A549 (cell line): ENCODE measurements at regions not wholly inside any gene's neighbourhood (a gene's known extent, or its start where the extent isn't known, plus 50 kb on each side); places are given as distances from the start of the nearest gene placed in this dataset.

Experiments
- ATAC-seq, 2 experiments: fragments of 200-7000 bp in 1 of 2; fragments of >200 bp in 1 of 2; cut with Nextera tagmentation in 1 of 2; cut with Tn5 transposase in 1 of 2; 3 replicates each; pipeline versions ENCODE4 v1.8.0 to v1.9.1; 2018 to 2020; ENCODE audit warnings: mild to moderate bottlenecking in 1 of 2, moderate library complexity in 1 of 2
- CTCF ChIA-PET: fragments of 300-600 bp; sonication (Branson Sonifier 250); formaldehyde crosslinking; extraction: SDS; loops from one replicate; lab custom pipeline; 2021; ENCODE audit warnings: antibody characterized with exemption, inconsistent platforms; lab: Yijun Ruan, JAX
- POLR2A ChIA-PET: fragments of 350-600 bp; formaldehyde crosslinking; extraction: SDS; loops from one replicate; lab custom pipeline; 2021; ENCODE audit warnings: antibody characterized with exemption, inconsistent platforms; lab: Yijun Ruan, JAX
- DNase-seq, 2 experiments: peaks; one replicate each; pipeline versions ENCODE4 v3.0.0 to v3.0.0-alpha.2; 2011 to 2016; ENCODE audit warnings: low read depth in 1 of 2, low spot score in 1 of 2
- FAIRE-seq: peaks from 2 replicates; lab custom pipeline; 2011; peaks lifted over from hg19 to GRCh38; lab: Jason Lieb, UNC
- H3K27ac ChIP-seq, 2 experiments: fragments of >200 bp; sonication (Bioruptor Twin); formaldehyde crosslinking; 3 replicates each; pipeline ENCODE4 v1.5.1; 2016 to 2017
- H3K4me1 ChIP-seq: fragments of >200 bp; sonication (Bioruptor Twin); formaldehyde crosslinking; 3 replicates; pipeline ENCODE4 v1.6.1; 2016
- H3K4me2 ChIP-seq: fragments of >200 bp; sonication (Bioruptor Twin); formaldehyde crosslinking; 3 replicates; pipeline ENCODE4 v1.6.1; 2016
- H3K4me3 ChIP-seq: fragments of >200 bp; sonication (Bioruptor Twin); formaldehyde crosslinking; 3 replicates; pipeline ENCODE4 v1.5.1; 2016
- H3K9me3 ChIP-seq: fragments of >200 bp; sonication (Bioruptor Twin); formaldehyde crosslinking; 3 replicates; pipeline ENCODE4 v1.6.1; 2016
- CBX2 ChIP-seq: fragments of 200-600 bp; sonication (generic); IDR thresholded peaks from 2 replicates; pipeline ENCODE4 v1.6.1; 2016; ENCODE audit warnings: low read depth, mild to moderate bottlenecking, borderline replicate concordance
- EHF ChIP-seq: fragments of 250-450 bp; sonication (Bioruptor Pico); IDR thresholded peaks from 2 replicates; pipeline ENCODE4 v1.5.0; 2020; ENCODE audit warnings: mild to moderate bottlenecking
- EHMT2 ChIP-seq: fragments of 200-600 bp; sonication (generic); IDR thresholded peaks from 2 replicates; pipeline ENCODE4 v1.6.1; 2016; ENCODE audit warnings: antibody characterized with exemption, low read depth, mild to moderate bottlenecking, moderate library complexity
- EP300 ChIP-seq, 2 experiments: fragments of >200 bp; sonication (Bioruptor Twin); formaldehyde crosslinking; IDR thresholded peaks; 2 replicates in 1 of 2; 3 replicates in 1 of 2; pipeline ENCODE4 v1.6.1; 2016 to 2017
- FOSL2 ChIP-seq, 2 experiments: fragments of 450-650 bp in 1 of 2; fragments of >200 bp in 1 of 2; sonication (Bioruptor Twin) in 1 of 2; formaldehyde crosslinking; IDR thresholded peaks; 2 replicates each; pipeline versions ENCODE4 v1.5.0 to v1.6.1; 2016 to 2020; ENCODE audit warnings: mild to moderate bottlenecking in 1 of 2, moderate library complexity in 1 of 2
- FOXS1 ChIP-seq: fragments of 250-450 bp; sonication (Bioruptor Pico); IDR thresholded peaks from 2 replicates; pipeline ENCODE4 v1.5.0; 2020; ENCODE audit warnings: mild to moderate bottlenecking, moderate library complexity
- GATA3 ChIP-seq: IDR thresholded peaks from 2 replicates; pipeline ENCODE4 v1.6.1; 2012; ENCODE audit warnings: borderline replicate concordance
- HOXB13 ChIP-seq: fragments of 250-450 bp; sonication (Bioruptor Pico); IDR thresholded peaks from 2 replicates; pipeline ENCODE4 v1.5.0; 2020; ENCODE audit warnings: low read depth, mild to moderate bottlenecking, moderate library complexity
- HOXB5 ChIP-seq: fragments of 250-450 bp; sonication (Bioruptor Pico); IDR thresholded peaks from 2 replicates; pipeline ENCODE4 v1.5.0; 2020; ENCODE audit warnings: mild to moderate bottlenecking, moderate library complexity
- JUN ChIP-seq, 2 experiments: fragments of >200 bp; sonication (Bioruptor Twin); formaldehyde crosslinking; IDR thresholded peaks; 2 replicates in 1 of 2; 3 replicates in 1 of 2; pipeline ENCODE4 v1.6.1; 2016 to 2017
- JUNB ChIP-seq: fragments of >200 bp; sonication (Bioruptor Twin); formaldehyde crosslinking; IDR thresholded peaks from 2 replicates; pipeline ENCODE4 v1.6.1; 2016
- KDM1A ChIP-seq: fragments of 200-600 bp; sonication (generic); IDR thresholded peaks from 2 replicates; pipeline ENCODE4 v1.6.1; 2016; ENCODE audit warnings: low read depth, mild to moderate bottlenecking
- MYC ChIP-seq: IDR thresholded peaks from 2 replicates; pipeline ENCODE4 v1.6.1; 2012; ENCODE audit warnings: mild to moderate bottlenecking, inconsistent platforms, low read length, improper control_type of control experiment, borderline replicate concordance
- PHF8 ChIP-seq: fragments of 200-600 bp; sonication (generic); IDR thresholded peaks from 2 replicates; pipeline ENCODE4 v1.6.1; 2016; ENCODE audit warnings: low read depth, mild to moderate bottlenecking, antibody characterized with exemption, moderate library complexity, borderline replicate concordance
- POLR2AphosphoS2 ChIP-seq: conservative IDR thresholded peaks from 2 replicates; pipeline ENCODE4 v1.6.1; 2012; ENCODE audit warnings: low read length, improper control_type of control experiment, inconsistent platforms
- RARB ChIP-seq: fragments of 250-450 bp; sonication (Bioruptor Pico); IDR thresholded peaks from 2 replicates; pipeline ENCODE4 v1.8.0; 2021; ENCODE audit warnings: mild to moderate bottlenecking, moderate library complexity
- SMC3 ChIP-seq: fragments of >200 bp; sonication (Bioruptor Twin); formaldehyde crosslinking; IDR thresholded peaks from 3 replicates; pipeline ENCODE4 v1.6.1; 2018; ENCODE audit warnings: inconsistent platforms
- TFCP2L1 ChIP-seq: fragments of 250-450 bp; sonication (Bioruptor Pico); IDR thresholded peaks from 2 replicates; pipeline ENCODE4 v1.5.0; 2021; ENCODE audit warnings: mild to moderate bottlenecking
- TP53 ChIP-seq: fragments of 250-450 bp; sonication (Bioruptor Pico); IDR thresholded peaks from 2 replicates; pipeline ENCODE4 v1.5.0; 2021; ENCODE audit warnings: mild to moderate bottlenecking, moderate library complexity
- ZC3H11A ChIP-seq: fragments of 450-650 bp; IDR thresholded peaks from 2 replicates; pipeline ENCODE4 v1.6.1; 2014; ENCODE audit warnings: antibody characterized with exemption, mild to moderate bottlenecking
- ZSCAN20 ChIP-seq: fragments of 250-450 bp; sonication (Bioruptor Pico); IDR thresholded peaks from 2 replicates; pipeline ENCODE4 v1.8.0; 2022; ENCODE audit warnings: mild to moderate bottlenecking, moderate library complexity
- WGBS: methylation state at CpG from one replicate; pipeline ENCODE4 v1.1.6; 2017; ENCODE audit errors: missing lambda C conversion rate; 5-methylcytosine and 5-hydroxymethylcytosine counted together
- TF ChIP-seq, protein P1 (sequence below): IDR thresholded peaks from 2 replicates; pipeline ENCODE4 v1.6.1; 2012
- TF ChIP-seq, protein P2 (sequence below): IDR thresholded peaks from 2 replicates; pipeline ENCODE4 v1.6.1; 2012; ENCODE audit warnings: low read depth, borderline replicate concordance
- TF ChIP-seq, protein P3 (sequence below): IDR thresholded peaks from 2 replicates; pipeline ENCODE4 v1.6.1; 2012
- TF ChIP-seq, protein P4 (sequence below): fragments of 150-350 bp; IDR thresholded peaks from 2 replicates; pipeline ENCODE4 v1.6.1; 2014; ENCODE audit warnings: low read depth, mild to moderate bottlenecking, low read length
- TF ChIP-seq, protein P5 (sequence below): fragments of >200 bp; sonication (Bioruptor Twin); formaldehyde crosslinking; IDR thresholded peaks from 3 replicates; pipeline ENCODE4 v1.6.1; 2016

DNA sequence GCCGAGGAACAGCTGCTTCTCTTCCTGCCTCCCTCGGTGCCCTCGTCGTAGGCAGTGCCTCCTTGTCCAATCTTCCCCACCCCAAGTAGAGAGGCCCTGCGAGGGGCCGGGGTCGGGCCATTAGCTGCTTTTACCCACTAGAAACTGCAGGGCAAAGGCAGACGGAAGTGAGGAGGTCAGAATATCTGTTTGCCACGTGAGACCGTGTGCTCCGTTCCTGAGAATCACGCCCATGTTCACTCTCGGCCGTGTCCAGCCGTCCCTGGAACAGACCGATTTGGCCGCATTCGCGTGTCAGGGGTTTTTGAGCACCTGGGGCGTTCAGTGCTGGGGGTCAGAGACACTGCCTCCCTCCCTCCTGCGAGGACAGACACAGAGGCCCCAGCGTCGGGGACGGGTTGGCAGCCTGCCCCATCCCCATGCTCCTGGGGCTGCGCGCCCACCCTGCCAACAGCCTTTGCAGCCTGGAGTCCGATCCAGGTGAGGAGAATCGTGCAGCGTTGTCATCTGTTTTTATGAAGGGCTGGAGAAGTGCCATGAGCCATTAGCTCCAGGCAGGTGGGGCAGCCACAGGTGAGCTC is 982.2 kb downstream of the BRD1 start:
- DNase-seq = no peak
- TF ChIP-seq HOXB13 (CRISPR knock-in tag) = no peak
- no peak overlapping the region for H3K4me3 ChIP-seq
- ATAC-seq = no peak
- ChIA-PET POLR2A (no interaction called here), CTCF (no interaction called here)
- FAIRE-seq = no peak
- no peak overlapping the region for H3K4me2 ChIP-seq
- no peaks in the 10 kb centered on the region for H3K9me3 ChIP-seq
- no peaks in the 10 kb centered on the region for H3K4me1 ChIP-seq
- 55% methylated on average over 17 of the region's 29 CpGs for WGBS
- H3K27ac ChIP-seq = no peak overlapping the region

DNA sequence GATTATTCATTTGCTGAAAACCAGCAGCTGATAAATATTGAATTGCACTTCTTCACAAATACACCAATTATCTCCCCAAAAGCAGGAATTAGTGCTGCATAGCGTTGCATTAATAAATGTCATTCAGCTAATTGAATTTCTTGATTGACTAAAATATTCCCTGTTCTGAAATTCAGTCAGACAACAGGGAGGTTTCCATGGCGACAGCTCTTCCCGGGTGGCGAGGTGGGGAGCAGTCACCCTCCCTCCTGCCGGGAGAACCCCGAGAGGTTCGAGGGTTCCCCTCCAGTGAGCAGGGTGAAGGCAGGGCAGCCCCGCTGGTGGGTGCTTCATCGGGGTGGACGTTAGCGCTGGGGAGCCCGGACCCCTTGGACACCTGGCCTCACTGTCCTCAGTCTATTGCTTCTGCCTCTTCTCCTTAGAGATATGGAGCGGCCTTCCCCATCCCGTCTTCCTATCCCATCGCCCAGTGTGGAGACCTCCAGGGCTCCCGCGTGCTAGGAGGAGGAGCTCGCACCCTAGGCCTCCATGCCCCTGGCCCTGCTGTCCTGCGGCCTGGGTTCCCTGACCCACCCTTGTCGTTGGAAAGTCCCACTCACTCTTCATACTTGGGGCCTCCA is 983.5 kb downstream of the BRD1 start:
- CTCF ChIA-PET = no interaction called here
- no peak overlapping the region for H3K4me3 ChIP-seq
- no peak for TF ChIP-seq JUN (IDR thresholded peaks at IDR 0.05)
- no peak for TF ChIP-seq EP300 (IDR thresholded peaks at IDR 0.05)
- TF ChIP-seq, protein P1, sequence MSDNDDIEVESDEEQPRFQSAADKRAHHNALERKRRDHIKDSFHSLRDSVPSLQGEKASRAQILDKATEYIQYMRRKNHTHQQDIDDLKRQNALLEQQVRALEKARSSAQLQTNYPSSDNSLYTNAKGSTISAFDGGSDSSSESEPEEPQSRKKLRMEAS = no peak
- no peak for TF ChIP-seq KDM1A
- TF ChIP-seq, protein P2, sequence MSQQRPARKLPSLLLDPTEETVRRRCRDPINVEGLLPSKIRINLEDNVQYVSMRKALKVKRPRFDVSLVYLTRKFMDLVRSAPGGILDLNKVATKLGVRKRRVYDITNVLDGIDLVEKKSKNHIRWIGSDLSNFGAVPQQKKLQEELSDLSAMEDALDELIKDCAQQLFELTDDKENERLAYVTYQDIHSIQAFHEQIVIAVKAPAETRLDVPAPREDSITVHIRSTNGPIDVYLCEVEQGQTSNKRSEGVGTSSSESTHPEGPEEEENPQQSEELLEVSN = no peak
- TF ChIP-seq SMC3 = no peak
- TF ChIP-seq POLR2AphosphoS2 = no peak
- TF ChIP-seq, protein P3, sequence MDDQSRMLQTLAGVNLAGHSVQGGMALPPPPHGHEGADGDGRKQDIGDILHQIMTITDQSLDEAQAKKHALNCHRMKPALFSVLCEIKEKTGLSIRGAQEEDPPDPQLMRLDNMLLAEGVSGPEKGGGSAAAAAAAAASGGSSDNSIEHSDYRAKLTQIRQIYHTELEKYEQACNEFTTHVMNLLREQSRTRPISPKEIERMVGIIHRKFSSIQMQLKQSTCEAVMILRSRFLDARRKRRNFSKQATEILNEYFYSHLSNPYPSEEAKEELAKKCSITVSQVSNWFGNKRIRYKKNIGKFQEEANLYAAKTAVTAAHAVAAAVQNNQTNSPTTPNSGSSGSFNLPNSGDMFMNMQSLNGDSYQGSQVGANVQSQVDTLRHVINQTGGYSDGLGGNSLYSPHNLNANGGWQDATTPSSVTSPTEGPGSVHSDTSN = no peak
- TF ChIP-seq EHF (CRISPR knock-in tag) = no peak
- POLR2A ChIA-PET = no interaction called here
- 29% methylated on average over 8 of the region's 20 CpGs for WGBS
- H3K4me1 ChIP-seq = no peaks in the 10 kb centered on the region
- H3K27ac ChIP-seq = no peak overlapping the region
- no peak overlapping the region for H3K4me2 ChIP-seq
- DNase-seq (no peak), FAIRE-seq (no peak), ATAC-seq (no peak)
- H3K9me3 ChIP-seq = no peaks in the 10 kb centered on the region

DNA sequence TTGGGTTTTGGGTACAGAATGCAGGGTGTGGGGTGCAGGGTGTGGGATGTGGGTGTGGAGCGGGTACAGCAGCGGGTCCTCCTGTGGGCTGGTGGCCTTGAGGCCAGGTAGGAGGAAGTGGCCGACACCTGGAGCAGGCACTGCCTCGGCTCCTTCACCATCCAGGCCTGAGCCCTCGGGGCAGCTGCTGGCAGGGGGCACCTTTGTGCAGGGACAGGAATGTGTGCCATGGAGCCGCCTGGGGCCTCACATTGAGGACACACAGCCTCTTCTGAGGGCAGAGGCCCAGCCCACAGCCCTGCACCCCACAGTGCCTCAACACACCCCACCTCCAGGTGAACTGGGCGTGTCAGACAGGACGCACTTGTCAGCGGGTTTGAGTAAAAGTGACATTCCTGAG is 984.0 kb downstream of the BRD1 start:
- ATAC-seq (no peak), DNase-seq (no peak), FAIRE-seq (no peak)
- TF ChIP-seq, protein P4, sequence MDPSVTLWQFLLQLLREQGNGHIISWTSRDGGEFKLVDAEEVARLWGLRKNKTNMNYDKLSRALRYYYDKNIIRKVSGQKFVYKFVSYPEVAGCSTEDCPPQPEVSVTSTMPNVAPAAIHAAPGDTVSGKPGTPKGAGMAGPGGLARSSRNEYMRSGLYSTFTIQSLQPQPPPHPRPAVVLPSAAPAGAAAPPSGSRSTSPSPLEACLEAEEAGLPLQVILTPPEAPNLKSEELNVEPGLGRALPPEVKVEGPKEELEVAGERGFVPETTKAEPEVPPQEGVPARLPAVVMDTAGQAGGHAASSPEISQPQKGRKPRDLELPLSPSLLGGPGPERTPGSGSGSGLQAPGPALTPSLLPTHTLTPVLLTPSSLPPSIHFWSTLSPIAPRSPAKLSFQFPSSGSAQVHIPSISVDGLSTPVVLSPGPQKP = no peak
- TF ChIP-seq FOXS1 (CRISPR knock-in tag) (no peak), CBX2 (no peak), EHMT2 (no peak), JUNB (no peak), FOSL2 (IDR thresholded peaks at IDR 0.05) (no peak), FOSL2 (CRISPR knock-in tag; IDR thresholded peaks at IDR 0.05) (no peak), TP53 (no peak), MYC (no peak), ZC3H11A (no peak), HOXB5 (CRISPR knock-in tag) (no peak), ZSCAN20 (CRISPR knock-in tag) (no peak), RARB (CRISPR knock-in tag) (no peak), PHF8 (no peak), TFCP2L1 (no peak), GATA3 (no peak)
- TF ChIP-seq, protein P1 = no peak
- TF ChIP-seq, protein P3 = no peak
- TF ChIP-seq, protein P5, sequence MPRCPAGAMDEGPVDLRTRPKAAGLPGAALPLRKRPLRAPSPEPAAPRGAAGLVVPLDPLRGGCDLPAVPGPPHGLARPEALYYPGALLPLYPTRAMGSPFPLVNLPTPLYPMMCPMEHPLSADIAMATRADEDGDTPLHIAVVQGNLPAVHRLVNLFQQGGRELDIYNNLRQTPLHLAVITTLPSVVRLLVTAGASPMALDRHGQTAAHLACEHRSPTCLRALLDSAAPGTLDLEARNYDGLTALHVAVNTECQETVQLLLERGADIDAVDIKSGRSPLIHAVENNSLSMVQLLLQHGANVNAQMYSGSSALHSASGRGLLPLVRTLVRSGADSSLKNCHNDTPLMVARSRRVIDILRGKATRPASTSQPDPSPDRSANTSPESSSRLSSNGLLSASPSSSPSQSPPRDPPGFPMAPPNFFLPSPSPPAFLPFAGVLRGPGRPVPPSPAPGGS = no peak
- Histone ChIP-seq H3K4me1 (no peaks in the 10 kb centered on the region), H3K9me3 (no peaks in the 10 kb centered on the region), H3K4me2 (no peak overlapping the region), H3K27ac (no peak overlapping the region), H3K4me3 (no peak overlapping the region)
- WGBS = 22% methylated on average over 9 of the region's 9 CpGs
- ChIA-PET CTCF (no interaction called here), POLR2A (no interaction called here)
